ENCODE measurements at regions not wholly inside any gene's neighbourhood (a gene's known extent, or its start where the extent isn't known, plus 50 kb on each side); places are given as distances from the start of the nearest gene placed in this dataset.

GRCh38 chr4:10175626-10176025 lies 59.0 kb upstream of the WDR1 start:
- DNase-seq (ENCODE audit: low spot score), result no peak

- no peak for DNase-seq (ENCODE audit: low spot score)
Measured at GRCh38 chr4:10173754-10174749, 57.5 kb upstream of the WDR1 start.

- DNase-seq (ENCODE audit: low spot score), result no peak
Measured at GRCh38 chr4:10173037-10173753, 56.6 kb upstream of the WDR1 start.

- no peak for DNase-seq (ENCODE audit: low spot score)
Measured at GRCh38 chr4:10172278-10172921, 55.8 kb upstream of the WDR1 start.

GRCh38 chr4:10171055-10171454 lies 54.5 kb upstream of the WDR1 start:
- no peak for DNase-seq (ENCODE audit: low spot score)

GRCh38 chr4:10169839-10170387 lies 53.3 kb upstream of the WDR1 start:
- DNase-seq (ENCODE audit: low spot score), result no peak

GRCh38 chr4:10168151-10168550 lies 51.6 kb upstream of the WDR1 start:
- no peak for DNase-seq (ENCODE audit: low spot score)

- no peak for DNase-seq (ENCODE audit: low spot score)
Measured at GRCh38 chr4:10167201-10167600, 50.6 kb upstream of the WDR1 start.
